GM21717 (cell line): ENCODE measurements at regions not wholly inside any gene's neighbourhood (a gene's known extent, or its start where the extent isn't known, plus 50 kb on each side); places are given as distances from the start of the nearest gene placed in this dataset.
A peak's percentile ranks its signal among the peaks of the same experiment; 100 is the strongest.

Experiments
- ATAC-seq: cut with Tn5 transposase; IDR thresholded peaks from one replicate; pipeline ENCODE4 v1.9.1; 2021; ENCODE audit warnings: mild to moderate bottlenecking, moderate library complexity; ENCODE audit not compliant: unreplicated experiment

DNA sequence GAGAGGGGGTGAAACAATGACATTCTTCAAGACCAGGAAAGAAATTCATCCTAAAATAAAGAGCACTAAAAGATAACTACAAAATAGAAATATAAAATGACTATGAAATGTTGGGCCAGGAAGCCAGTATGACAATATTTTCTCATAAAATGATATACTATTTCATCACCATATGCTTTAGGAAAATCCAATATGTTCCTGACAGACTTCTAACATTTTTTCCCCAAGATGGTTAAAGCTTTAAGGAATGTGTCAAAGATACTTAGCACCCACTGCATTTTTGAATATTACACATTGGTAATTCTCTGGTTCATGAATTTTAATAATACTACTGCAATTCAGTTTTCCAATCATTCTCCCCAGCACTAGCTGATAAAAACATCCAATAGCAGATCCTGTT is 87.7 kb upstream of the PLEKHG7 start:
- ATAC-seq: no peak

- ATAC-seq: no peak
These were observed 88.3 kb upstream of the PLEKHG7 start for GRCh38 chr12:92614502-92614901.

GRCh38 chr12:92614001-92614400 is 88.8 kb upstream of the PLEKHG7 start:
- ATAC-seq: no peak

GRCh38 chr12:92612611-92613010 is 90.2 kb upstream of the PLEKHG7 start:
- ATAC-seq: no peak

GRCh38 chr12:92608151-92609091 is 94.4 kb upstream of the PLEKHG7 start:
- no peak for ATAC-seq

- no peak for ATAC-seq
These were observed 95.8 kb upstream of the PLEKHG7 start for GRCh38 chr12:92606956-92607355.

- ATAC-seq: no peak
These were observed 97.1 kb upstream of the PLEKHG7 start for GRCh38 chr12:92605621-92606170.

DNA sequence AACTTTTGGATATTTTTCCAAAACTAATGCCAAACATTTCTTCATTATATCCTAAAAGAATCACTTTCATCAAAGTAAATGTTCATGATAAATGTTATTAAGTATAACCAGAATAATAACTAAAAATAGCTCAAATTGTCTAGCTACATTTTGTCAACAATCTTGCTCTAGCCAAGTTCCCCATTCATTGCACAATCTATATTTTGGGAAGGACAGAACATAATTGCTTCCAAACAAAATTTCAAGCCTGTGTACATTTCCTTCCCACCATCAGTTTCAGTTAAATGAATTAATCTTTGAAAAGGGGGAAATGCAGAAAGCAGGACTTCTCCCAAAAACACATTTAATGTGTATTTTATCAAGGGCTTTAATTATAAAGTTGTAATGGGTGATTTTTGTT is 98.0 kb upstream of the PLEKHG7 start:
- no peak for ATAC-seq

DNA sequence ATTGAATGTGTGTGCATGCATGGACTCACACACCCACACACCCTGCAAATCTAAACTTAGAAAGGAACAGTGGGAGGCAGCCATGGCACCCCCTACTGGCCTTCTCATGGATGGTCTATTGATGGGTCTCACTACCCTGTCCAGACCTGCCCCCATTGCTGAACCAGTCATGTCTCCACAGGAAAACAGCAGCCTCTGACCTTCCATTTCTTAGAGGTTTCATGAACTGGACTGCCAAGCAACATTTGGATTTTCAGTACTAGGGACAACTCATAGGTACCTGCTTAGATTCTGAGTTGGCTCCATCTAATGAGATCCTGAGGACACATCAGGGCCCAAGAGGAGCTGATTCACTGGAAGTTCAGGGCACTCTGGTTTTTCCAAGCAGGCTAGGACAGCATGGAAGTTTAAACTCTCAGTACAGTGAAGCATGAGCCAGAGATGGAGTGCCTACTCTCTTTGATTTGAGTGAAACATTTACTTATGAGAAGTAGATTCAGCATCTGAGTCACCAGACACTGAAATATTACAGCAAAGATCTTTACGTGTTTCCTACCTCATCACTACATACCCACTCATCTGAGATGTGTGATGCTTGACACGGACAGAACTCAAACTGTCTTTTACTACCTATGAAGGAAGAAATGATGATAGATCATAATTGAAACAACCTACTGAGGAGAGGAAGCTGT is 98.9 kb upstream of the PLEKHG7 start:
- ATAC-seq: no peak

- no peak for ATAC-seq
These were observed 99.7 kb upstream of the PLEKHG7 start for GRCh38 chr12:92602930-92603623.

- ATAC-seq: no peak
These were observed 100.3 kb upstream of the PLEKHG7 start for GRCh38 chr12:92602476-92602875.

DNA sequence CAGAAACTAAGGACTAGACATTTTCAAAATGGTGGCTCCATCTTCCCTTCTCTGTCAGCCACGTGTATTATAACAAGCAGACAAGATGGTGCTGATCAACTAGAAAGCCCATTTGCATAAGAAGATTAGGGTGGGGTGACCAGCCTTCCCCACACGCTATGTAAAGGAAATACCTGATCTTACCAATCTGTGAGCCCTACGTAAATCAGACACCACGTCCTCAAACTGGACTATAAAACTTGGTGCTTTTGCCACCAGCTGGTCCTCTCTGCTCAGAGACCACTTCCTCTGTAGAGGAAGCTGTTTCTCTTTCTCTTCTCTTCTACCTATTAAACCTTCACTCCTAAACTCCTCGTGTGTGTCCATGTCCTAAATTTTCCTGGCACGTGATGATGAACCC is 101.1 kb upstream of the PLEKHG7 start:
- no peak for ATAC-seq

- no peak for ATAC-seq
These were observed 101.6 kb upstream of the PLEKHG7 start for GRCh38 chr12:92601176-92601575.

DNA sequence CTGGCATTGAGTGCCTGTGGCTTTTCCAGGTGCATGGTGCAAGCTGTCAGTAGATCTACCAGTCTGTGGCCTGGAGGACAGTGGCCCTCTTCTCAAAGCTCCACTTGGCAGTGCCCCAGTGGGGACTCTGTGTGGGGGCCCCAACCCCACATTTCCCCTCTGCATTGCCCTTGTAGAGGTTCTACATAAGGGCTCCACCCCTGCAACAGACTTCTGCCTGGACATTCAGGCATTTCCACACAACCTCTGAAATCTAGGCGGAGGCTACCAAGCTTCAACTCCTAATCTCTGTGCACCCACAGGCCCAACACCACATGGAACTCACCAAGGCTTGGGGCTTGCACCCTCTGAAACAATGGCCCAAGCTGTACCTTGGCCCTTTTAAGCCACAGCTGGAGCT is 102.7 kb upstream of the PLEKHG7 start:
- ATAC-seq: no peak

DNA sequence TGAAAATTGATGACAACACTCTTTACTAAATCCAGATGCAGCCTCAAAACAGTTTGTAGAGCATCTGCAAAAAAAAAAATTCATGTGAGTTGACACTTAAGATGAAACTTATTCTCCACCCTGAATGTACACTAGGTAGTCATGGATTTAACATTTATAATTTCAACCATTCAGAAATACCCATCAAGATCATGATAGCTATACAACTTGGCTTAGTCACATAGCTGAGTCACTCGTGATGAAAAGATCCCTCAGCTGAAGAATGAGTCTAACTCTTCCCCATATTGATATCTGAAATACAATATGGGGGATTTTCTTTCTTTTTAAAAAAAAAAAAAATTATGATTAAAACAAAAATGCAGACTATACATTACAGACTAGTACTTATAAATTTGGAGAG is 104.8 kb upstream of the PLEKHG7 start:
- no peak for ATAC-seq

GRCh38 chr12:92597118-92597517 is 105.7 kb upstream of the PLEKHG7 start:
- ATAC-seq: no peak

DNA sequence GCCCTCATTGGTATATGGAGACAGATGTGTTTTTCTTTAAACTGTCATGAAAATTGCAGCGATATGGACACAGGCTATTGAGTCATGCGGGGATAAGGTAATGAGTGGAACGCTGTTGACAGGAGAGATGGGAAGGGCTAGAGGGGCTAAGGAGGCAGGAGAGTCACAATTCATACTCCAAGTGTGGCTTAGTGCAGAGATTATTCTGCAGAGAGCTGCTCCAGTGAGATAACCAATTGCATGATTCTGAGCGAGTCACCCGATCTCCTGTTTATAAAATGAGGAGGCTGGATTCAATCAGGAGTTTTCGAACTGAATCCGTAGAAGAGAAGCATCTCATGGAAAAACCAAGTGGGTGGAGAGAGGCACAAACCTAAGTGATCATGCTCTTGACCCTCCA is 106.4 kb upstream of the PLEKHG7 start:
- ATAC-seq: no peak

DNA sequence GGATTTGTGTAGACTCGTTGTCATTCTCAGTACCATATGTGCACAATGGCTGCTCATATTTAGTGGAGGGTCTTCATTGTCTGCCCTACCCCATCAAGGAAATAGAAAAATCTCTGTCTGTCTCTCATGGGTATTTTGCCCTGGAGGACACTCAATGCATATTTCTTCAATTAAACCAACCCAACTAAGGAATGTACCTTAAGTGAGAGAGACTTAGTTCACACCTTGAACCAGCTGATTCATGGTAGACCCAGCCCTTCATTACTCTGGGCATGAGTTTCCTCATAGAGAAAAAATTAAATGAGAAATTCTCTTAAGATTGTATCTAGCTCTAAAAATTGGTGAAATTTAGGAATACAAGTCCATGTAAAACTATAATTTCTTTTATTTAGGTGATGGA is 107.1 kb upstream of the PLEKHG7 start:
- no peak for ATAC-seq

DNA sequence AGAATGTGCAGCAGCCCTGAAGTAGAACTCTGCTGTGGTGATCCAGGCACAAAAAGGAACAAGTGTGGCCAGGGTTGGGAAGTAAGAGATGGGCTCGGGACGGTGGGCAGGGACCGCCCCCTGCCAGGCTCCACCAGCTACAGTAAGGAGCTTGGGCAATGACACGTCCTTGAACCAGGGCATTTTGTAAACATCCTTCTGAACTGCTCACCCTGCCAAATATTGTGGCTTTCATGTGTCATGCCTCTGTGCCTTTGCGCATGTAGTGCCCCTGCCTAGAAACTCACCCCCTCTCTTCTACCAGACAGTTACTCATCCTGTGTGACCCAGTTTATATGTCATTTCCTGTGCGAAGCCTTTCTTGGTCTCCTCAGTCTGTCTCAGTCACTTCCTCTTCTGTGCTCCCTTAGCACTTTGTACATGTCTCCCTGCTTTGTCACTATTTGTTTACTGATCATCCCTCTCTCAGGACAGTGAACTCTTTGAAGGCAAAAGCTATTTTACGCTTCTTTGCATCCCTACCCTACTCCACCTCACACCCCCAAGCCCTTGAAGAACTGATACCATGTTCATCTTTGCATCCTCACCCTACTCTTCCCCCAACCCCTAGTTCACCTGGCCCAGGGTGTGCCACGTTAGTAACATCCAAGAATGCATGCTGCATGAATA is 108.9 kb upstream of the PLEKHG7 start:
- ATAC-seq: peak; percentile 100

- no peak for ATAC-seq
These were observed 117.6 kb upstream of the PLEKHG7 start for GRCh38 chr12:92585115-92585727.
